ENCODE measurements at regions not wholly inside any gene's neighbourhood (a gene's known extent, or its start where the extent isn't known, plus 50 kb on each side); places are given as distances from the start of the nearest gene placed in this dataset.

DNA sequence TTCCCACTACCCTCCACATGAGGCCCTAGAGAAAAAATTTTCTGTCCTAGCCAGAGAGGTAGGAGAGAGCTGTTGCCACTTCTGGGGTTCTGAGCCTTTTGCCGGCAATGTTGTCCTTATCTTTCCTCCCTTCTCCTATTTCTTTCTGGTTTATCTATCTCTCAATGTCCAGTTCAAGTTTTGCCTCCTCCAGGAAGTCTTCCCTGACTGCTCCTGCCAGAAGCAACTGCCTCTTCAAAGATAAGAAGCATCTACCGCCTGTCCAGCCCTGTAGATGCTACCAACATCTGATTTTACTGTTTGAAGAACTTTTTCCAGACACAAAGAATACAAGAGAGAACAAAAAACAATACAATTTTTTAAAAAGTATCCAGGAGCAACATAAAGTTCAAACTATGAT is 220.8 kb upstream of the KLHL29 start:
- H3K4me1 ChIP-seq: no peaks in the 10 kb centered on the region
- H3K4me3 ChIP-seq: no peak overlapping the region
- intact Hi-C loops (cut with DNase I): no loop called here
- no peaks in the 10 kb centered on the region for H3K27me3 ChIP-seq (ENCODE audit: insufficient read depth in 3 of 3, low read length in 2 of 3)
- H3K9me3 ChIP-seq: no peaks in the 10 kb centered on the region
- H3K36me3 ChIP-seq (ENCODE audit: insufficient read depth in 1 of 2, low read depth in 1 of 2): no peaks in the 10 kb centered on the region
- ATAC-seq (no peak), DNase-seq (no peak)
- TF ChIP-seq CTCF (IDR thresholded peaks at IDR 0.05): no peak
- WGBS, 3 donors: 72 to 74% (median 74%) methylated on average over 2 of the region's 2 CpGs
- no peak overlapping the region for H3K27ac ChIP-seq

DNA sequence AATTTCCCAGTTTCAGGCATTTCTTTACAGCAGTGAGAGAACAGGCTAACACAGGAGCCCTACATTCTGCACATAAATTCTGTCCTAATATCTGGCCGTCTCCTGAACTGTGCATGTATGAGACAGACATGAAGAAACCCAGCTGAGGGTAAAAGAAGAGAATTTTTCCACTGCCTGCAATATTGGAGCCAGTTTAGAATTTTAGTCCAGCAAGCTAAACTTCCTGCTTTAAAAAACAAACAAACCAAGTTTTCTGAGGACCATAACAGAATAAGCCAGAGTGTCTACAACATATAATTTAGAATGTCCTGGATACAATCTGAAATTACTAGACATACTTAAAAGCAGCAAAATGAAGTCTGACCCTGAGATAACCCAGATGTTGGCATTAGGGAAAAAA is 215.1 kb upstream of the KLHL29 start:
- H3K36me3 ChIP-seq (ENCODE audit: insufficient read depth in 1 of 2, low read depth in 1 of 2): no peaks in the 10 kb centered on the region
- no peak for ATAC-seq
- no peak for DNase-seq
- peaks cover 3% of the 10 kb centered on the region for H3K9me3 ChIP-seq
- no peaks in the 10 kb centered on the region for H3K4me1 ChIP-seq
- 47 to 48% (median 47%) methylated on average over 1 of the region's 1 CpG for WGBS, 3 donors
- intact Hi-C loops (cut with DNase I): no loop called here
- H3K27me3 ChIP-seq (ENCODE audit: insufficient read depth in 3 of 3, low read length in 2 of 3): no peaks in the 10 kb centered on the region
- H3K4me3 ChIP-seq: no peak overlapping the region
- TF ChIP-seq CTCF (IDR thresholded peaks at IDR 0.05): no peak
- H3K27ac ChIP-seq: no peak overlapping the region

DNA sequence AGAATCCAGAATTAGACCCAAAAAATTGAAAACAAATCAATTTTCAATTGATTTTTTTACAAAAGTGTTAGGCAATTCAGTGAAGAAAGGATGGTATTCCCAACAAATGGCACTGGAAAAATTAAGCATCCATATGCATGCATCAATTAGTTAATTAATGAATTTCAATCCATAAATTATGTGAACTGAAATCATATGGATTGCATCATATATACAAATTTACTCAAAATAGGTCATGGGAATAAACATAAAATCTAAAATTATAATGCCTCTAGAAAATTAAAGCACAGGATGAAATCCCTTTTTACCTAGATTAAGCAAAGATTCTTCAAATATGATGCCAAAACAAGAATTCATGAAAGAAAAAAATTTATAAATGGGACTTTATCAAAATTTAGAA is 213.9 kb upstream of the KLHL29 start:
- peaks cover 3% of the 10 kb centered on the region for H3K9me3 ChIP-seq
- intact Hi-C loops (cut with DNase I): no loop called here
- DNase-seq: no peak
- H3K27ac ChIP-seq: no peak overlapping the region
- no peak overlapping the region for H3K4me3 ChIP-seq
- no peaks in the 10 kb centered on the region for H3K36me3 ChIP-seq (ENCODE audit: insufficient read depth in 1 of 2, low read depth in 1 of 2)
- H3K27me3 ChIP-seq (ENCODE audit: insufficient read depth in 3 of 3, low read length in 2 of 3): no peaks in the 10 kb centered on the region
- no peaks in the 10 kb centered on the region for H3K4me1 ChIP-seq
- no peak for TF ChIP-seq CTCF (IDR thresholded peaks at IDR 0.05)
- ATAC-seq: no peak

- Histone ChIP-seq H3K27ac (no peak overlapping the region), H3K27me3 (ENCODE audit: insufficient read depth in 3 of 3, low read length in 2 of 3) (no peaks in the 10 kb centered on the region), H3K9me3 (peaks cover 13% of the 10 kb centered on the region), H3K36me3 (ENCODE audit: insufficient read depth in 1 of 2, low read depth in 1 of 2) (no peaks in the 10 kb centered on the region), H3K4me1 (no peaks in the 10 kb centered on the region), H3K4me3 (no peak overlapping the region)
- WGBS, 3 donors: 71 to 75% (median 73%) methylated on average over 2 of the region's 2 CpGs
- no peak for TF ChIP-seq CTCF (IDR thresholded peaks at IDR 0.05)
- intact Hi-C loops (cut with DNase I): no loop called here
- ATAC-seq: no peak
- DNase-seq: no peak
These were observed 206.6 kb upstream of the KLHL29 start for GRCh38 chr2:23178396-23178795.

DNA sequence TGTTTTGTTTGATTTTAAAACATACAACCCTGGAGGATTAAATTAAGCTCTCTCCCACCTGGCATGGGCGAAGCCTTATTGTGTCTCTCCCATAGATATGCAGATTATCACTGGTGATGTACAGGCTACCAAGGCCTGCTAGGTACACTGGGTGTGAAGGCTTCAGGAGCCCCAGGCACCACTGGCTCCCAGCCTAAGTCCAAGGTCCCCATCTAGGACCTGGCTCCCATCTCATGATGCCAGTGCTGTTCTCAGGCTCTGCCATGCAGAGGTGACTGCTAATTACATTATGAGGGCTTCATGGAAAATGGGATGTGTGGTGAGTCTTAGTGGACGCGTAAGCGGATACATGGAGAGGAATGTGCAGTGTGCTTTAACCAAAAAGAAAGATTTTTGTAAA is 201.2 kb upstream of the KLHL29 start:
- peaks cover 13% of the 10 kb centered on the region for H3K9me3 ChIP-seq
- 88 to 97% (median 94%) methylated on average over 4 of the region's 4 CpGs for WGBS, 3 donors
- no peak overlapping the region for H3K27ac ChIP-seq
- no peaks in the 10 kb centered on the region for H3K4me1 ChIP-seq
- intact Hi-C loops (cut with DNase I): no loop called here
- no peak for ATAC-seq
- H3K27me3 ChIP-seq (ENCODE audit: insufficient read depth in 3 of 3, low read length in 2 of 3): no peaks in the 10 kb centered on the region
- DNase-seq: no peak
- TF ChIP-seq CTCF (IDR thresholded peaks at IDR 0.05): no peak
- H3K36me3 ChIP-seq (ENCODE audit: insufficient read depth in 1 of 2, low read depth in 1 of 2): no peaks in the 10 kb centered on the region
- H3K4me3 ChIP-seq: no peak overlapping the region

Data from psoas muscle (tissue), 7 donors.